ENCODE measurements at regions not wholly inside any gene's neighbourhood (a gene's known extent, or its start where the extent isn't known, plus 50 kb on each side); places are given as distances from the start of the nearest gene placed in this dataset.
"Not testable (repeated sequence)": the region's sequence is repeated elsewhere in the genome, so short reads cannot be mapped to it uniquely, and the experiment has no call there.

- DNase-seq: no peak
Measured at GRCh38 chr2:194587739-194588270, 1069.2 kb upstream of the SLC39A10 start.

- no peak for DNase-seq
Measured at GRCh38 chr2:194567661-194568017, 1089.4 kb upstream of the SLC39A10 start.

GRCh38 chr2:194566907-194567660, 1089.9 kb upstream of the SLC39A10 start:
- no peak for DNase-seq

- DNase-seq: no peak
Measured at GRCh38 chr2:194564422-194564821, 1092.6 kb upstream of the SLC39A10 start.

- DNase-seq: no peak
Measured at GRCh38 chr2:194562329-194562728, 1094.7 kb upstream of the SLC39A10 start.

- DNase-seq: no peak
Measured at GRCh38 chr2:194559964-194560363, 1097.1 kb upstream of the SLC39A10 start.

- no peak for DNase-seq
Measured at GRCh38 chr2:194559523-194559922, 1097.5 kb upstream of the SLC39A10 start.

GRCh38 chr2:194557993-194558392, 1099.0 kb upstream of the SLC39A10 start:
- DNase-seq: no peak

- no peak for DNase-seq
Measured at GRCh38 chr2:194556629-194557028, 1100.4 kb upstream of the SLC39A10 start.

- DNase-seq: no peak
Measured at GRCh38 chr2:194553980-194554379, 1103.0 kb upstream of the SLC39A10 start.

GRCh38 chr2:194550702-194551101, 1106.3 kb upstream of the SLC39A10 start:
- DNase-seq: no peak

- no peak for DNase-seq
Measured at GRCh38 chr2:194549387-194549786, 1107.6 kb upstream of the SLC39A10 start.

- DNase-seq: no peak
Measured at GRCh38 chr2:194545978-194546377, 1111.0 kb upstream of the SLC39A10 start.

- DNase-seq: no peak
Measured at GRCh38 chr2:194539425-194539824, 1117.6 kb upstream of the SLC39A10 start.

GRCh38 chr2:194526121-194526520, 1130.9 kb upstream of the SLC39A10 start:
- DNase-seq: no peak

- no peak for DNase-seq
Measured at GRCh38 chr2:194514281-194514680, 1142.7 kb upstream of the SLC39A10 start.

- DNase-seq: not testable (repeated sequence)
Measured at GRCh38 chr2:194511070-194511469, 1146.0 kb upstream of the SLC39A10 start.

- not testable (repeated sequence) for DNase-seq
Measured at GRCh38 chr2:194504876-194505275, 1152.2 kb upstream of the SLC39A10 start.

GRCh38 chr2:194495046-194495445, 1162.0 kb upstream of the SLC39A10 start:
- no peak for DNase-seq

- DNase-seq: no peak
Measured at GRCh38 chr2:194494401-194494800, 1162.6 kb upstream of the SLC39A10 start.

GRCh38 chr2:194491409-194492115, 1165.5 kb upstream of the SLC39A10 start:
- DNase-seq: no peak

- no peak for DNase-seq
Measured at GRCh38 chr2:194486326-194486725, 1170.7 kb upstream of the SLC39A10 start.

GRCh38 chr2:194483041-194483440, 1174.0 kb upstream of the SLC39A10 start:
- DNase-seq: no peak

- DNase-seq: no peak
Measured at GRCh38 chr2:194465641-194466040, 1191.4 kb upstream of the SLC39A10 start.

Data from NCI-H1436 (cell line).